Fibroblast of upper back skin (primary cell): ENCODE measurements at regions not wholly inside any gene's neighbourhood (a gene's known extent, or its start where the extent isn't known, plus 50 kb on each side); places are given as distances from the start of the nearest gene placed in this dataset.
"Not testable (repeated sequence)": the region's sequence is repeated elsewhere in the genome, so short reads cannot be mapped to it uniquely, and the experiment has no call there.

ENCODE experiments used
- DNase-seq: peaks from one replicate; pipeline ENCODE4 v3.0.0-alpha.2; 2013

GRCh38 chr11:39462506-39462905 is 1996.9 kb downstream of the LRRC4C start:
- no peak for DNase-seq

- no peak for DNase-seq
Measured at GRCh38 chr11:39461066-39461465, 1998.4 kb downstream of the LRRC4C start.

DNA sequence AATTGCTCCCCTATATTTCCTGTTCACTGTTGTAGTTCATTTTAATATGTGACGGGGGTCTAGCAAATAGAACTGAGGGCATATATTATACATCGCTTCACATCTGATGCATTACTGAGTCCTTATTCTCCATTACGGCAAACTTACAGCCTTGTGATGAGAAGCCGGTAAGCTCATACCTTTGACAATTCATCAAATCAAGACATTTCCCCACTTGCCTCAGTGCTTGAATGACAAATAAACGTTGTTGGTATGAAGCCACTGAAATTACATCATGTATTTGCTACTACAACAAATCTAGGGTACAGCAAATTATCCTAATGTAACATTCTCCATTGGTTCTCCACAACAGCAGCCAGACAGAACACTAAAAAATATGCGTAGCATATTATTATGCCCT is 1999.8 kb downstream of the LRRC4C start:
- DNase-seq = no peak

DNA sequence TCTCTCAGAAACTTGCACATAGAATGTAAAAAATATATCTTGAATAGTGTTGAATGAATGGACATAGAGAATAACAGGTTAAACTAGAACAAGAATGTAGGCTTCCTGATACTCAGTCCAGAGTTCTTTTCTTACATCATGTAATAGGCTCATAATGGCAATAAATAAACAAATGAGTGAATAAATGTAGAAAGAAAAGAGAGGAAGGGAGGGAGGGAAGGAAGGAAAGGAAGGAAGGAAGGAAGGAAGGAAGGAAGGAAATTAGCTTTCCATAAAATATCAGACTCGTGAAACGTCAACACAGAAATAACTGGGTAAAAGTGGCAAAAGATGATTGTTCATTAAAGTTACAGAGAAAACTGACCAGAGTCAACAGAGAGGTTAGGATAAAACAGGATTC is 2001.0 kb downstream of the LRRC4C start:
- DNase-seq = no peak

- DNase-seq = no peak
Measured at GRCh38 chr11:39443424-39444022, 2015.9 kb downstream of the LRRC4C start.

GRCh38 chr11:39442177-39442576 is 2017.3 kb downstream of the LRRC4C start:
- no peak for DNase-seq

DNA sequence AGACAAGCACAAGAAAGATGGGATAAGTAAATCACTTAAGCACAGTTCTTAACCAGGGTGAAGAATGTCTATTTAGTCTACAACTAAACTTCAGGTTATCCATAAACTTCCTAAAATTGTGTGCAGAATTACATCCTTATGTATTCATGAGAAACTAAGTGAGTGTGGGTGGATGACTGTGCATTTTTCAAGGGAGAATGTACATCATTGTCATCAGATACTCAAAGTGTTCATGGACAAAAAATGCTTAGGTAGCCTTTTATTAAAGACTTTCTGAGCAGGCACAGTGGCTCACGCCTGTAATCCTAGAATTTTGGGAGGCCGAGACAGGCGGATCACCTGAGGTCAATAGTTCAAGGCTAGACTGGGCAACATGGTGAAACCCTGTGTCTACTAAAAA is 2023.8 kb downstream of the LRRC4C start:
- no peak for DNase-seq

DNA sequence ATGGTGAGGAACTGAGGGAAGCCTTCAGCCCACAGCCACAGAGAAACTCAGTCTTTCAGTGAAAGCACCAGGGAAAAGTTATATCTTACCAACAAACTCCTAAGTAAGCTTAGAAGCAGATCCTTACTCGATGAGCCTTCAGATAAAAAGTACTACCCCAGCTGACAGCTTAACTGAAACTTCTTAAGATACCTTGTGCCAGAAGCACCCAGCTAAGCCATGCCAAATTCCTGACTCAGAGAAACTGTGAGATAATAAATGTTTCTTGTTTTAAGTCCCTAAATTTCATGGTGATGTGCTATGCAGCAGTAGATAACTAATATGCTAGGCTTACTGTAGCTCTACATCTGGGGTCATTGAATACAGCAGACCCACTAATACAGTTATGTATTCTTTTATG is 2025.0 kb downstream of the LRRC4C start:
- no peak for DNase-seq

DNA sequence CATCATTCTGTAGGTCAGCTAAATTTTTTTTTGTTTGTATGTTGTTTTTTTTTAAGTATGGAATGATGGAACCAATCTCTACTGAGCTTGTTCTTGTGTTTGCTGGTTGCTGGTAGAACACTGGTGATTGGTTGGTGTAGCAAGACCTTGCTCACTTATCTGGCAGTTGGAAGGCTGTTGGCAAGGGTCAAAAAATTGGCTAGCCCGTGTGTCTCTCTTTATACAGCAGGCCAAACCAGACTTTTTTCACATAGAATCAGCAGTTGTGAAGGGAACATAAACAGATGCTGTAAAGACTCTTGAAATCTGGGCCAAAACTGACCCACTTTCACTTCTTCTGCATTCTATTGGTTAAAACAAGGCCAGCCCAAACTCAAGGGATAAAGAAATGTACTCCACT is 2026.5 kb downstream of the LRRC4C start:
- no peak for DNase-seq

- DNase-seq = no peak
Measured at GRCh38 chr11:39425226-39425625, 2034.2 kb downstream of the LRRC4C start.

DNA sequence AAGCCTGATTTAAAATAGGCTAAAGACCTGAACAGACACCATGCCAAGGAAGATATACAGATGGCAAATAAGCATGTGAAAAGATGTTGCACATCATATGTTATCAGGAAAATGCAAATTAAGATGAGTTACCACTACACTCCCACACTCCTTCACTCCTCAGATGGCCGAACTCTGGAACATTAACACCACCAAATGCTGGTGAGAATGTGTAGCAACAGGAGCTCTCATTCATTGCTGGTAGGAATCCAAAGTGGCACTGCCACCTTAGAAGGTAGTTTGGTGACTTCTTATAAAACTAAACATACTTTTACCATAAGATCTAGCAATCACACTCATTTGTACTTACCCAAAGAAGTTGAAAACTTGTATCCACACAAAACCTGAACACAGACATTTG is 2047.3 kb downstream of the LRRC4C start:
- no peak for DNase-seq

DNA sequence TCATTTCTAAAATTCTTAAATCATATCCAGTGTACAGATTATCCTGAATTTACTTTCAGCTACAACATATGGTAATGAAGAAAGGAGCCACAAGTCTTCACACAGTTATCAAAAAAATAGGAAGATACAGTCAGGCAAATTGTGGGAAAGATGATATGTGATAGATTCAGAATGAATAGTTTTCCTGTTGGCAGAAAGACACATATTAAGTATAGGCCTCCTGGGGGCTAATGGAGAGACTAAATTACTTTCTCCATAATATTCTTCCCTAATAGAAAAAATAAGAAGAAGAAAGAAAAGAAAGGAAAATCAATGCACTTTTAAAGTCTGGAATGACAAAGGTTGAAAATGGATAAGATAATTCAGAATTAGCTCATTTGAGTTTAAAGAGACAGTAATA is 2073.5 kb downstream of the LRRC4C start:
- no peak for DNase-seq

DNA sequence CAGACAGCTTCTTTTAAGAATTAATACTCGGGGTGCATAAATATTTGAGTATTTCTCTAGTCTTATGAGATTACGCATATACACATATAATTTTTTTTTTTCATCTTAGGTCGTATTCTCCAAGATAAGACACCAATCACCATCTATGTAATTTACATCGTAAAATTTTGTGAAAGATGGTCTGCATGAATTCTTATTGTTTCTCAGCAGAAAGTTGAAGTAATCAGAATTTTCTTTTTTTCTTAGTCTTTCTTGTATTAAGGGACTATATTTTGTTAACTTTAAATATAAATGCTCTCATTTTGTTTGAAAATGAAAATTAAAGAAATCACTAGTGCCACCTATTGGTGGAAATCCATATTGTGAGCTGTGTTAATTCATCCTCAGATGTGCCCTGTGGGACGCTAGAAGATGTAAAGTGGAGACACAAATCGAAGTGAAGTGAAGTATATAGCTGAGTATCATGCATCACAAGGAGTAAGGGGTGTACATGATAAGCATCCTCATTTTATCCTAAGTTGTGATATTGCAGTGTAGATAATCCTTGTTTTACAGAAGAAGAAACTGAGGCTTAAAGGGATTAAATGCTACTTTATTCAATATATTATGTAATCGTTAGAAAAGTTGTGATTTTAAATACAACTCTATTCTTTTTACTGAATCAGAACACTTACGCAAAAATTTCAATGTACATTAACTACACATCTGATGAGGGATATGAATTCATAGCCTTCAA is 2084.3 kb downstream of the LRRC4C start:
- DNase-seq = peak; percentile 6

DNA sequence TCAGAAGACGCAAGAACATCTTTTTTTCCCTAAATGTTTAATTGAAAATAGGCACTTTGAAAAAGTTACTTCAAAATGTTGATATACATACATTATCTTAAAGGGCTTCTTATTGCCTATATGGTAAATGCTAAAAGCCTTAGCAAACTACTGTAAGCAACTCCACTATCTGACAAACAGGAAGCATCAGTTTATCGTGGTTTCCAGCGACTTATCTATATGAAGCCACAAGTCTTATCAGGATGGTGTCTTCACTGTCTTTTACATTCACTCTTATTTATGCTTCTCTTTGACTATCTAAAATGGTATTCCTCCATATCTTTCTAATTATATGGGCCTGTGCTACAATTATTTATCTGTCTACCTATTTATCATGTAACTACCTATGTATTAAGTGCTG is 2091.9 kb downstream of the LRRC4C start:
- DNase-seq = no peak

GRCh38 chr11:39365809-39366436 is 2093.5 kb downstream of the LRRC4C start:
- DNase-seq = peak; percentile 53

GRCh38 chr11:39363571-39363970 is 2095.9 kb downstream of the LRRC4C start:
- no peak for DNase-seq

- DNase-seq = no peak
Measured at GRCh38 chr11:39361557-39361956, 2097.9 kb downstream of the LRRC4C start.

DNA sequence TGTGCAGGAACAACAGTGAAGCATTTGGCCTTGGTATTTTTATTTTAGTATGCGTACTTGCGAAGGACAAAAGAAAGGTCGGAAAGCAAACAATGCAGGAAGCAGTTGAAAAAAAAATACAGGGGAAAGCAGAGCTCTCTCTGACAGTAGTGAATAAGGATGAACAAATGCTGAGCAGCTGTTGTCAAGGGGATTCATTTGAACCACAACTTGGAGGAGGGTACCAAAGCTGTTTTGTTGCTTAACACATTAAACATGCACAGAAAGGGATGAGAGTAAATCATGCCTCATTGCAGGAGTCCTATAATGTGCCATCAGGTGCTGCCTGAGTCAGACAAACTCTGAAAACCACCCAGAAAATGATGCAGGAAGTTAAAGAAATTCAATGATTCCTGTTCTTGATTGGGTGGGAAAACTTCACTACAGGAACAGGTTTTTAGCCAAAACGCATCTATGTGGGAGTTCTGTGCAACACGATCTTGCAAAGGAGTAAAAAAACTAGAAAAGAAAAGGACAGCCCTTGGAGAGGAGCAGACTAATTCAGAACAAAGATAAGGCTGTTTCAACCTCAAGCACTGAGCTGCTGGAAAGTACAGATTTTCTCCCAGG is 2113.5 kb downstream of the LRRC4C start:
- no peak for DNase-seq

DNA sequence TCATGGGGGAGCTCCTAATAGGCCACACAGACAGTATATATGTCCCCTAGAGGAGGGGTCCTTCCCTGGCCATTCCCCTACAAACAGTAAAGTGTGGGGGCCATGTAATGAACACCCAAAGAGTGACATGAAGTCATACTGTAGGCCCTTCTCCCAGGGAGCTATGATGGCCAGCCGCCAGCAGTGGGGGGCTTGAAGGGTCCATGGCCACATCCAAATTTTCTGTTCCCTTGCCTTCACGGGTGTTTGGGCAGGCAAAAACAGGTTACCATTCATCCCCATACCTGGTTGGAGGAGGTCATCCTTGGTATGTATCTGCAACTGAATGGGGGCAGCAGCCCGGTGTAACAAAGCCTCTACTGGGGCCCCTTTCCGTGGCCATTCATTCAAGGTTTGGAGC is 2118.0 kb downstream of the LRRC4C start:
- no peak for DNase-seq

GRCh38 chr11:39333006-39333405 is 2126.4 kb downstream of the LRRC4C start:
- not testable (repeated sequence) for DNase-seq

DNA sequence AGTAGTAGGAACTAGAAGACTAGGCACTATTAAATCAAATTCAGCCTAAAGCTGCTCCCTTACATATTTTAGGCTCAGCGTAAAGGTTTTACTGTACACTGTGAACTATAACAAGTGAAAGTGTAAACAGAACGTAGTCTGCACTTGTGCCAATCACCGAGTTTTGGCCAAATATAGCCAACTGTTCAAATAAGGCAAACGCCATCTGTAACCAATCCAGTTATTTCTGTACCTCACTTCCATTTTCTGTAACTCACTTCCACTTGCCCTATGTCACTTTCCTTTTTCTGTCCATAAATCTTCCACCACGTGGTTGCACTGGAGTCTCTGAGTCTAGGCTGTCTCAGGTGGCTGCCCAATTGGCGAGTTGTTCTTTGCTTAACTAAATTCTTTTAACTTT is 2132.2 kb downstream of the LRRC4C start:
- DNase-seq = no peak

GRCh38 chr11:39311888-39312287 is 2147.6 kb downstream of the LRRC4C start:
- not testable (repeated sequence) for DNase-seq

- no peak for DNase-seq
Measured at GRCh38 chr11:39304586-39304985, 2154.9 kb downstream of the LRRC4C start.

GRCh38 chr11:39294648-39295047 is 2164.8 kb downstream of the LRRC4C start:
- DNase-seq = no peak
